ENCODE measurements at regions not wholly inside any gene's neighbourhood (a gene's known extent, or its start where the extent isn't known, plus 50 kb on each side); places are given as distances from the start of the nearest gene placed in this dataset.

GRCh38 chr18:10371165-10371564 lies 83.3 kb upstream of the APCDD1 start (continued):
- TF ChIP-seq CREB1 (CRISPR knock-in tag; IDR thresholded peaks at IDR 0.05; ENCODE audit: low read depth) (no peak), EZH2phosphoT487 (IDR thresholded peaks at IDR 0.05; ENCODE audit: unreplicated experiment) (no peak), POLR2AphosphoS5 (IDR thresholded peaks at IDR 0.05; ENCODE audit: low read depth) (no peak), NANOG (IDR thresholded peaks at IDR 0.05; ENCODE audit: borderline replicate concordance) (no peak), ZNF331 (CRISPR knock-in tag; IDR thresholded peaks at IDR 0.05; ENCODE audit: low read depth) (no peak), REST (IDR thresholded peaks at IDR 0.05; ENCODE audit: unreplicated experiment) (no peak), JUNB (IDR thresholded peaks at IDR 0.05; ENCODE audit: unreplicated experiment) (no peak)

- Mint-ChIP-seq H3K27me3 (ENCODE audit: insufficient read depth, low read depth, poor library complexity) (no peaks in the 10 kb centered on the region), H3K9me3 (no peaks in the 10 kb centered on the region), H3K27ac (no peak overlapping the region), H3K4me3 (no peak overlapping the region), H3K4me1 (peaks cover 15% of the 10 kb centered on the region), H3K36me3 (ENCODE audit: low read depth) (no peaks in the 10 kb centered on the region)
- Histone ChIP-seq H2AFZ (peak overlapping the region; percentile 78), H3K79me2 (replicated peaks; ENCODE audit: insufficient read depth) (no peaks in the 10 kb centered on the region), H3K4me2 (no peak overlapping the region), H3F3A (replicated peaks; ENCODE audit: low read depth) (no peaks in the 10 kb centered on the region), H3K4me1 (ENCODE audit: insufficient read depth) (peaks cover 7% of the 10 kb centered on the region), H3K27ac (ENCODE audit: low read depth) (no peak overlapping the region), H3K9me2 (ENCODE audit: insufficient read depth) (no peaks in the 10 kb centered on the region), H4K20me1 (replicated peaks; ENCODE audit: insufficient read depth) (no peaks in the 10 kb centered on the region), H3K36me3 (ENCODE audit: insufficient read depth) (no peaks in the 10 kb centered on the region), H3K27me3 (ENCODE audit: insufficient read depth) (no peaks in the 10 kb centered on the region), H3K4me3 (no peak overlapping the region)
- ATAC-seq (no peak), DNase-seq (ENCODE audit: low spot score) (no peak)
- TF ChIP-seq JUNB (IDR thresholded peaks at IDR 0.05; ENCODE audit: unreplicated experiment) (no peak), EZH2phosphoT487 (IDR thresholded peaks at IDR 0.05; ENCODE audit: unreplicated experiment) (no peak), NANOG (IDR thresholded peaks at IDR 0.05; ENCODE audit: borderline replicate concordance) (no peak), EZH2 (IDR thresholded peaks at IDR 0.05; ENCODE audit: low read depth, unreplicated experiment) (no peak), REST (IDR thresholded peaks at IDR 0.05; ENCODE audit: unreplicated experiment) (no peak), STAT1 (IDR thresholded peaks at IDR 0.05; ENCODE audit: unreplicated experiment) (no peak), ETS1 (IDR thresholded peaks at IDR 0.05) (no peak), ZNF331 (CRISPR knock-in tag; IDR thresholded peaks at IDR 0.05; ENCODE audit: low read depth) (no peak), CREB1 (CRISPR knock-in tag; IDR thresholded peaks at IDR 0.05; ENCODE audit: low read depth) (no peak), POLR2AphosphoS5 (IDR thresholded peaks at IDR 0.05; ENCODE audit: low read depth) (no peak), ZNF114 (CRISPR knock-in tag; IDR thresholded peaks at IDR 0.05) (no peak)
- TF ChIP-seq, protein P1, sequence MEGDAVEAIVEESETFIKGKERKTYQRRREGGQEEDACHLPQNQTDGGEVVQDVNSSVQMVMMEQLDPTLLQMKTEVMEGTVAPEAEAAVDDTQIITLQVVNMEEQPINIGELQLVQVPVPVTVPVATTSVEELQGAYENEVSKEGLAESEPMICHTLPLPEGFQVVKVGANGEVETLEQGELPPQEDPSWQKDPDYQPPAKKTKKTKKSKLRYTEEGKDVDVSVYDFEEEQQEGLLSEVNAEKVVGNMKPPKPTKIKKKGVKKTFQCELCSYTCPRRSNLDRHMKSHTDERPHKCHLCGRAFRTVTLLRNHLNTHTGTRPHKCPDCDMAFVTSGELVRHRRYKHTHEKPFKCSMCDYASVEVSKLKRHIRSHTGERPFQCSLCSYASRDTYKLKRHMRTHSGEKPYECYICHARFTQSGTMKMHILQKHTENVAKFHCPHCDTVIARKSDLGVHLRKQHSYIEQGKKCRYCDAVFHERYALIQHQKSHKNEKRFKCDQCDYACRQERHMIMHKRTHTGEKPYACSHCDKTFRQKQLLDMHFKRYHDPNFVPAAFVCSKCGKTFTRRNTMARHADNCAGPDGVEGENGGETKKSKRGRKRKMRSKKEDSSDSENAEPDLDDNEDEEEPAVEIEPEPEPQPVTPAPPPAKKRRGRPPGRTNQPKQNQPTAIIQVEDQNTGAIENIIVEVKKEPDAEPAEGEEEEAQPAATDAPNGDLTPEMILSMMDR (conservative IDR thresholded peaks at IDR 0.05; ENCODE audit: low read depth in 2 of 2): no peak
Measured at GRCh38 chr18:10374195-10374594, 80.2 kb upstream of the APCDD1 start.
